Activated CD4-positive, alpha-beta T cell treated with anti-CD3 and anti-CD28 coated beads, Interleukin-2, amount 10 ng/mL, durations not matched to agents 7 days and 5 days (primary cell): ENCODE measurements at regions not wholly inside any gene's neighbourhood (a gene's known extent, or its start where the extent isn't known, plus 50 kb on each side); places are given as distances from the start of the nearest gene placed in this dataset.

ENCODE experiments used
- CTCF ChIA-PET: fragments of 350-600 bp; sonication (Branson Sonifier 250); formaldehyde crosslinking; loops from one replicate; lab custom pipeline; 2021; ENCODE audit warnings: antibody characterized with exemption; lab: Charles Lee
- POLR2A ChIA-PET: fragments of 350-600 bp; sonication (Branson Sonifier 250); formaldehyde crosslinking; loops from one replicate; lab custom pipeline; 2021; ENCODE audit warnings: antibody characterized with exemption; lab: Charles Lee
- DNase-seq: peaks from one replicate; pipeline ENCODE4 v3.0.0-alpha.2; 2020
- H3K27ac Mint-ChIP-seq: one replicate; pipeline ENCODE4 v1.8.0; 2021; ENCODE audit warnings: mild to moderate bottlenecking, moderate library complexity, mixed read lengths
- H3K27me3 Mint-ChIP-seq: one replicate; pipeline ENCODE4 v1.8.0; 2021; ENCODE audit warnings: mixed read lengths
- H3K36me3 Mint-ChIP-seq: one replicate; pipeline ENCODE4 v1.8.0; 2021; ENCODE audit warnings: low read depth, mixed read lengths
- H3K4me1 Mint-ChIP-seq: one replicate; pipeline ENCODE4 v1.8.0; 2021; ENCODE audit warnings: mixed read lengths
- H3K4me3 Mint-ChIP-seq: one replicate; pipeline ENCODE4 v1.8.0; 2021; ENCODE audit warnings: mild to moderate bottlenecking, moderate library complexity, mixed read lengths
- H3K9me3 Mint-ChIP-seq: one replicate; pipeline ENCODE4 v1.8.0; 2021; ENCODE audit warnings: mixed read lengths

DNA sequence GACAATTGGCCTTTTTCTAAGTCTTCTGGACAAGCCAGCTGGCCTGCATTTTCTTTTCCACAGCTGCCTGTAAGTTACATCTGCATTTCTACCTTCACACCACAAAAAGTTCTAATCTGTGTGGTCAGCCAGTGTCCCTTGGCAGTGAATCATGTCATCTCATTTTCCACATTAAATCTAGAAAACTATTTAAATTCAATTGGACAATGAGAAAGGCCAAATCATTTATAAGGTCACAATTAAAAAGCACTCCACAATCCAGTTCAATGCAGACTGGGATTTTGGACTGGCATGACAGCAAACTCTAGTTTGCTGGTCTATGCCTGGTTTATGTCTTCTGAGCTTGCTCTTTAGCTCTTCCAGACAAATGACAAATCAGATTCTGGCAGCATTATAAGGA lies 494.2 kb upstream of the SPHKAP start:
- H3K36me3 Mint-ChIP-seq, result no peaks in the 10 kb centered on the region
- POLR2A ChIA-PET, result no interaction called here
- H3K9me3 Mint-ChIP-seq, result peaks cover 2% of the 10 kb centered on the region
- no peaks in the 10 kb centered on the region for H3K27me3 Mint-ChIP-seq
- no peaks in the 10 kb centered on the region for H3K4me1 Mint-ChIP-seq
- no peak for DNase-seq
- no peak overlapping the region for H3K4me3 Mint-ChIP-seq
- CTCF ChIA-PET, result no interaction called here
- no peak overlapping the region for H3K27ac Mint-ChIP-seq

DNA sequence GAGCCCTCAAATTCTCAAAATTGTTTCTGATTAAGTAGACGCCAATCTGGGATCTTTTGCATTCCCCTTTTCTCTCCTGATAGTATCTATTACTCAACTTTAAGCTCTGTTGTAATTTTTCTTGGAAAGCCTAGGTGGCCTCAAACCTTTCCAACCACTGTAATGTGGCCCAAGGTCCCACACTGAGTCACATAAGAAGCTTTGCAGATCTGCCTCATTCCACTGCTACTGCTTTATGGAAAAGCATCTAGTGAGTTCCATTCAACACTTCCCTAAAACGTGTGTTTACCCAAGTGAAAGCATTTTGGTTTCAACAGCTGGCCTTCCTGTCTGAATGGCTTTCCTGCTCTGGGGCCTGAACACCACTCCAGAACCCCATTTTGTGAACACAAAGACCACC lies 493.6 kb upstream of the SPHKAP start:
- CTCF ChIA-PET, result no interaction called here
- H3K36me3 Mint-ChIP-seq, result no peaks in the 10 kb centered on the region
- POLR2A ChIA-PET, result no interaction called here
- H3K27me3 Mint-ChIP-seq, result no peaks in the 10 kb centered on the region
- no peak overlapping the region for H3K27ac Mint-ChIP-seq
- DNase-seq, result no peak
- H3K4me3 Mint-ChIP-seq, result no peak overlapping the region
- H3K9me3 Mint-ChIP-seq, result peaks cover 2% of the 10 kb centered on the region
- no peaks in the 10 kb centered on the region for H3K4me1 Mint-ChIP-seq

- H3K27ac Mint-ChIP-seq, result no peak overlapping the region
- POLR2A ChIA-PET, result no interaction called here
Measured at GRCh38 chr2:228673876-228674554, 492.5 kb upstream of the SPHKAP start.

GRCh38 chr2:228669690-228670089 lies 488.2 kb upstream of the SPHKAP start:
- no peak overlapping the region for H3K27ac Mint-ChIP-seq
- H3K36me3 Mint-ChIP-seq, result no peaks in the 10 kb centered on the region
- POLR2A ChIA-PET, result no interaction called here
- H3K27me3 Mint-ChIP-seq, result no peaks in the 10 kb centered on the region
- H3K9me3 Mint-ChIP-seq, result no peaks in the 10 kb centered on the region
- H3K4me1 Mint-ChIP-seq, result no peaks in the 10 kb centered on the region
- no peak overlapping the region for H3K4me3 Mint-ChIP-seq
- CTCF ChIA-PET, result no interaction called here
- no peak for DNase-seq

More at GRCh38 chr2:228673876-228674554, 492.5 kb upstream of the SPHKAP start:
- CTCF ChIA-PET, result no interaction called here
- DNase-seq, result no peak
- Mint-ChIP-seq H3K9me3 (peaks cover 2% of the 10 kb centered on the region), H3K27me3 (no peaks in the 10 kb centered on the region), H3K36me3 (no peaks in the 10 kb centered on the region), H3K4me3 (no peak overlapping the region), H3K4me1 (no peaks in the 10 kb centered on the region)

- ChIA-PET POLR2A (no interaction called here), CTCF (no interaction called here)
- H3K4me3 Mint-ChIP-seq, result no peak overlapping the region
- no peaks in the 10 kb centered on the region for H3K4me1 Mint-ChIP-seq
- no peak overlapping the region for H3K27ac Mint-ChIP-seq
- no peaks in the 10 kb centered on the region for H3K36me3 Mint-ChIP-seq
- no peaks in the 10 kb centered on the region for H3K27me3 Mint-ChIP-seq
- no peak for DNase-seq
- H3K9me3 Mint-ChIP-seq, result no peaks in the 10 kb centered on the region
Measured at GRCh38 chr2:228665232-228665631, 483.7 kb upstream of the SPHKAP start.

DNA sequence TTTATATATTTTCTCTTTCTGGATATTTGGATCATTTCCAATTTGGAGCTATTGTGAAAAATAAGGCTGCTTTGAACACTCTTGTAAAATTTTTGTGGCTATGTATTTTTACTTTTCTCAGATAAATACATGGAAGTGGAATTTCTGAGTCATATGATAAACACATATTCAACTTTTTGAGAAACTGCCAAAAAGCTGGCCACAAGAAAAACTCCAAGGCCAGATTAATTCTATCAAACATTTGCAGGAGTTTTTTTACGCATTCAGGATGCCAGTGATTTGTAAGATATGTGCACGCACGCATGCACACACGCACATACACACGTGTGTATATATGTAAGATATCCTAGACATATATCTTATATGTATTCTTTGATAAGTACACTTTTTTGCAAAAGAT lies 477.5 kb upstream of the SPHKAP start:
- H3K4me1 Mint-ChIP-seq, result no peaks in the 10 kb centered on the region
- no peaks in the 10 kb centered on the region for H3K36me3 Mint-ChIP-seq
- H3K4me3 Mint-ChIP-seq, result no peak overlapping the region
- ChIA-PET CTCF (no interaction called here), POLR2A (no interaction called here)
- no peak for DNase-seq
- H3K27ac Mint-ChIP-seq, result no peak overlapping the region
- no peaks in the 10 kb centered on the region for H3K9me3 Mint-ChIP-seq
- no peaks in the 10 kb centered on the region for H3K27me3 Mint-ChIP-seq

- Mint-ChIP-seq H3K9me3 (no peaks in the 10 kb centered on the region), H3K4me1 (no peaks in the 10 kb centered on the region), H3K27me3 (no peaks in the 10 kb centered on the region), H3K4me3 (no peak overlapping the region), H3K27ac (no peak overlapping the region), H3K36me3 (no peaks in the 10 kb centered on the region)
- CTCF ChIA-PET, result no interaction called here
- no peak for DNase-seq
- POLR2A ChIA-PET, result no interaction called here
Measured at GRCh38 chr2:228657807-228658402, 476.4 kb upstream of the SPHKAP start.

- Mint-ChIP-seq H3K4me1 (no peaks in the 10 kb centered on the region), H3K4me3 (no peak overlapping the region), H3K27ac (no peak overlapping the region), H3K36me3 (no peaks in the 10 kb centered on the region), H3K27me3 (no peaks in the 10 kb centered on the region), H3K9me3 (no peaks in the 10 kb centered on the region)
- POLR2A ChIA-PET, result no interaction called here
- no peak for DNase-seq
- CTCF ChIA-PET, result no interaction called here
Measured at GRCh38 chr2:228655331-228655730, 473.8 kb upstream of the SPHKAP start.

GRCh38 chr2:228654707-228655106 lies 473.2 kb upstream of the SPHKAP start:
- DNase-seq, result no peak
- CTCF ChIA-PET, result no interaction called here
- Mint-ChIP-seq H3K36me3 (no peaks in the 10 kb centered on the region), H3K4me3 (no peak overlapping the region), H3K4me1 (no peaks in the 10 kb centered on the region), H3K27me3 (no peaks in the 10 kb centered on the region), H3K9me3 (no peaks in the 10 kb centered on the region), H3K27ac (no peak overlapping the region)
- POLR2A ChIA-PET, result no interaction called here

- DNase-seq, result no peak
- no peak overlapping the region for H3K4me3 Mint-ChIP-seq
Measured at GRCh38 chr2:228653884-228654283, 472.4 kb upstream of the SPHKAP start.

DNA sequence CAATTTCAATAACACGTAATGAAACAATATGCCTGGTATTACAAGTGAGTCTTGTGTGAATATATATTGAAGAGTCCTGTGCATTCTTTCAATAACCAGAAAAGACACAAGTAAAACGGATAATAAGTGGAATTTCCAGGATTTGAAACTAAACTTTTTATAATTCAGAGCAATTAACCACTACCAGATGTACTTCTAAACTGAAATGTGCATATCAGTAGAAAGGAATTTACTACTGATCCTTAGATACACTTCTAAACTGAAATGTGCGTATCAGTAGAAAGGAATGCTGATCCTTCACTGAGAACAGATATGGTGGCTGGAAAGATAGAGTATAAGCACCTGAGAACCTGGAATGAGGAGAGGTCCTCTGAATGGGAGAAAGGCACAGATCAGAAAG lies 470.9 kb upstream of the SPHKAP start:
- Mint-ChIP-seq H3K4me3 (no peak overlapping the region), H3K4me1 (no peaks in the 10 kb centered on the region), H3K36me3 (no peaks in the 10 kb centered on the region), H3K27ac (no peak overlapping the region), H3K27me3 (no peaks in the 10 kb centered on the region), H3K9me3 (no peaks in the 10 kb centered on the region)
- ChIA-PET POLR2A (no interaction called here), CTCF (no interaction called here)
- DNase-seq, result no peak

More at GRCh38 chr2:228653884-228654283, 472.4 kb upstream of the SPHKAP start:
- POLR2A ChIA-PET, result no interaction called here
- no peak overlapping the region for H3K27ac Mint-ChIP-seq
- no peaks in the 10 kb centered on the region for H3K9me3 Mint-ChIP-seq
- H3K27me3 Mint-ChIP-seq, result no peaks in the 10 kb centered on the region
- CTCF ChIA-PET, result no interaction called here
- no peaks in the 10 kb centered on the region for H3K36me3 Mint-ChIP-seq
- no peaks in the 10 kb centered on the region for H3K4me1 Mint-ChIP-seq

- POLR2A ChIA-PET, result no interaction called here
Measured at GRCh38 chr2:228649876-228650275, 468.4 kb upstream of the SPHKAP start.

GRCh38 chr2:228649447-228649846 lies 468.0 kb upstream of the SPHKAP start:
- Mint-ChIP-seq H3K9me3 (no peaks in the 10 kb centered on the region), H3K4me1 (no peaks in the 10 kb centered on the region), H3K36me3 (no peaks in the 10 kb centered on the region), H3K27ac (no peak overlapping the region), H3K4me3 (no peak overlapping the region), H3K27me3 (no peaks in the 10 kb centered on the region)
- no peak for DNase-seq
- ChIA-PET CTCF (no interaction called here), POLR2A (no interaction called here)

More at GRCh38 chr2:228649876-228650275, 468.4 kb upstream of the SPHKAP start:
- no peak overlapping the region for H3K4me3 Mint-ChIP-seq
- no peak overlapping the region for H3K27ac Mint-ChIP-seq
- H3K27me3 Mint-ChIP-seq, result no peaks in the 10 kb centered on the region
- no peaks in the 10 kb centered on the region for H3K36me3 Mint-ChIP-seq
- H3K4me1 Mint-ChIP-seq, result no peaks in the 10 kb centered on the region
- DNase-seq, result no peak
- H3K9me3 Mint-ChIP-seq, result no peaks in the 10 kb centered on the region
- CTCF ChIA-PET, result no interaction called here

DNA sequence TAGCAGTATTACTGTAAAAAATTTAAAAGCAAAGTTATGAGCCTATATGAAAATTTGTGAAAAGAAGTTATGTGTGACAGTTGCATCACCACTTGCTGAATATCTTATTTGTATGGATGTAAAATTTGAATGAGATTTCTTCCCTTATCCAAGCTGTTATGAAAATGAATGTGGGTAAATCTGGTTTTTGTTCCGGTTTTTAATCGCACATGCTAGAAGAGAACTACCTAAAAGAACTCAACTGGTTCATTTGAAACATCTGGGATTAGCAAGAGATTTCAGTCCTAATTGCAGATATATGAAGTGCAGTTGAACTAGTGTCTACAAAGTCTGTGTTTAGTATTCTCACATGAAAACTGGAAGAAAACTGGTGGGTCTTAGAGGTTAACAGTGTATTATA lies 467.1 kb upstream of the SPHKAP start:
- no peaks in the 10 kb centered on the region for H3K4me1 Mint-ChIP-seq
- H3K4me3 Mint-ChIP-seq, result no peak overlapping the region
- no peak overlapping the region for H3K27ac Mint-ChIP-seq
- CTCF ChIA-PET, result no interaction called here
- no peaks in the 10 kb centered on the region for H3K9me3 Mint-ChIP-seq
- DNase-seq, result no peak
- POLR2A ChIA-PET, result no interaction called here
- no peaks in the 10 kb centered on the region for H3K27me3 Mint-ChIP-seq
- no peaks in the 10 kb centered on the region for H3K36me3 Mint-ChIP-seq
